Osteocyte (in vitro differentiated cells): ENCODE measurements at regions not wholly inside any gene's neighbourhood (a gene's known extent, or its start where the extent isn't known, plus 50 kb on each side); places are given as distances from the start of the nearest gene placed in this dataset.
"Not testable (repeated sequence)": the region's sequence is repeated elsewhere in the genome, so short reads cannot be mapped to it uniquely, and the experiment has no call there.

ENCODE experiments used
- DNase-seq: peaks from one replicate; pipeline ENCODE4 v3.0.0; 2021; ENCODE audit warnings: mixed read lengths; ENCODE audit not compliant: unreplicated experiment; ENCODE audit errors: extremely low spot score
- H3K27ac Mint-ChIP-seq: one replicate; pipeline ENCODE4 v1.8.0; 2021; ENCODE audit warnings: mild to moderate bottlenecking, mixed read lengths; ENCODE audit not compliant: unreplicated experiment
- H3K27me3 Mint-ChIP-seq: one replicate; pipeline ENCODE4 v1.8.0; 2021; ENCODE audit warnings: mixed read lengths; ENCODE audit not compliant: unreplicated experiment
- H3K36me3 Mint-ChIP-seq: one replicate; pipeline ENCODE4 v1.8.0; 2021; ENCODE audit warnings: mixed read lengths; ENCODE audit not compliant: unreplicated experiment
- H3K4me1 Mint-ChIP-seq: one replicate; pipeline ENCODE4 v1.8.0; 2021; ENCODE audit warnings: mixed read lengths; ENCODE audit not compliant: unreplicated experiment
- H3K4me3 Mint-ChIP-seq: one replicate; pipeline ENCODE4 v1.8.0; 2021; ENCODE audit warnings: mild to moderate bottlenecking, moderate library complexity, mixed read lengths; ENCODE audit not compliant: unreplicated experiment
- H3K9me3 Mint-ChIP-seq: one replicate; pipeline ENCODE4 v1.8.0; 2021; ENCODE audit warnings: mixed read lengths; ENCODE audit not compliant: unreplicated experiment
- TF ChIP-seq, protein P1 (sequence below): fragments of 200-600 bp; sonication (generic); IDR thresholded peaks from 2 replicates; pipeline ENCODE4 v1.5.0; 2021; ENCODE audit warnings: antibody characterized with exemption, mild to moderate bottlenecking, moderate library complexity

DNA sequence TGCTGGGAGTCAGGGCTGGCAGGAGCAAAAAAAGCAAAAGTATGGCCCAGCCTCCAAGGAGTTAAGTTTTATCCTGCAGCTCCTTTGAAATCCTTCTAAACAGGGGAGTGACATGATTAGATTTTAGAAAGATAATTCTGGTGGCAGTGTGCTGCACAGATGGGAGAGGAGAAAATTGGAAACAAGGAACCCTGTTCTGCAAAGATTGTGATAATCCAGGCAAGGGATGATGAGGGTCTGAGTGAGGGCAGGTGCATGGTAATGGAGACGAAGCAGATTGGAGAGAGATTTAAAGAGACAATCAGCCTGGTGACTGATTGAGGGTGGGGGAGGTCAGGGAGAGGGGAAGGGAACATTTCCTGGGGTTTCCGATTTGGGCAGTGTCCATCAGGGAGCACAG lies 444.7 kb upstream of the PODXL start:
- Mint-ChIP-seq H3K36me3 (no peaks in the 10 kb centered on the region), H3K27me3 (peaks cover under 1% of the 10 kb centered on the region), H3K27ac (no peak overlapping the region), H3K4me3 (no peak overlapping the region), H3K4me1 (peaks cover 4% of the 10 kb centered on the region), H3K9me3 (no peaks in the 10 kb centered on the region)
- TF ChIP-seq, protein P1, sequence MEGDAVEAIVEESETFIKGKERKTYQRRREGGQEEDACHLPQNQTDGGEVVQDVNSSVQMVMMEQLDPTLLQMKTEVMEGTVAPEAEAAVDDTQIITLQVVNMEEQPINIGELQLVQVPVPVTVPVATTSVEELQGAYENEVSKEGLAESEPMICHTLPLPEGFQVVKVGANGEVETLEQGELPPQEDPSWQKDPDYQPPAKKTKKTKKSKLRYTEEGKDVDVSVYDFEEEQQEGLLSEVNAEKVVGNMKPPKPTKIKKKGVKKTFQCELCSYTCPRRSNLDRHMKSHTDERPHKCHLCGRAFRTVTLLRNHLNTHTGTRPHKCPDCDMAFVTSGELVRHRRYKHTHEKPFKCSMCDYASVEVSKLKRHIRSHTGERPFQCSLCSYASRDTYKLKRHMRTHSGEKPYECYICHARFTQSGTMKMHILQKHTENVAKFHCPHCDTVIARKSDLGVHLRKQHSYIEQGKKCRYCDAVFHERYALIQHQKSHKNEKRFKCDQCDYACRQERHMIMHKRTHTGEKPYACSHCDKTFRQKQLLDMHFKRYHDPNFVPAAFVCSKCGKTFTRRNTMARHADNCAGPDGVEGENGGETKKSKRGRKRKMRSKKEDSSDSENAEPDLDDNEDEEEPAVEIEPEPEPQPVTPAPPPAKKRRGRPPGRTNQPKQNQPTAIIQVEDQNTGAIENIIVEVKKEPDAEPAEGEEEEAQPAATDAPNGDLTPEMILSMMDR, result no peak
- no peak for DNase-seq

DNA sequence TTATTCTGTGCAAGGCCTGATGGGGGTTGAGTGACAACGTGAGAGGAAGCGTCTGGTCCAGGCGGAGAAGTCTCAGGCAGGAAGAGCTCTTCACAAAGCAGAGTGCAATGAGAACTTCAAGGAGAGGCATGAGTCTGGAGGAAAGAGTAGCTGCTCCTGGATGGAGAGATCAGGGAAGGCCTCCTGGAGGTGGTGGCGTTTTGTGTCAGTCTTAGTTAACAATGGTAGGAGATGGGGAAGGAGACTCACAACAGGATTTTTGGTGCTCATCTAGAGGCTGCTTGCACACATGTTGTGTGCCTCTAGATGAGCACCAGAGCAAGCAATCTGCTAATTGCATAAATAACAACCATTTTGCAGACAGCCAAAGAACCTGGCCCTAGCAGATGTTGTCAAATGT lies 442.8 kb upstream of the PODXL start:
- DNase-seq, result no peak
- no peaks in the 10 kb centered on the region for H3K4me1 Mint-ChIP-seq
- peaks cover 8% of the 10 kb centered on the region for H3K27me3 Mint-ChIP-seq
- no peaks in the 10 kb centered on the region for H3K36me3 Mint-ChIP-seq
- TF ChIP-seq, protein P1, result no peak
- no peak overlapping the region for H3K4me3 Mint-ChIP-seq
- H3K27ac Mint-ChIP-seq, result no peak overlapping the region
- no peaks in the 10 kb centered on the region for H3K9me3 Mint-ChIP-seq

DNA sequence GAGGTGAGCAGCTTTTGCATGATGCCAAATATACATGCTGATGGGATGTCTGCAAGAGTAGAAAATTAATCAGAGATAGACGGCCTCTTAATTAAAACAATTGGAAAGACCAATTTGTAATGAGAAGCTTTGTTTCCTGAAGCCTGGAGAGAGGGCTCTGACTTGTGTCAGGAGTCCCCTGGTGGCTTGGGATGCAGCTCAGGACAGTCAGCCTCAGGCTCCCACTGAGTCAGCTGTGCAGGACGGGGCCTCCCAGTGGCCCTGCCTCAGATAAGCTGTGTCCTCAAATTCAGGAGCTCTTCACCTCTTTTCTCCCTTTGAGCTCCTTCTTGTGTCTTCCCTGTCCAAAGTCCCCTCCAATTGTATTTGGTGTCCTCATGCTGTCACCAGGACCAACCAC lies 438.9 kb upstream of the PODXL start:
- no peak overlapping the region for H3K27ac Mint-ChIP-seq
- TF ChIP-seq, protein P1, result no peak
- no peak for DNase-seq
- H3K4me3 Mint-ChIP-seq, result no peak overlapping the region
- H3K4me1 Mint-ChIP-seq, result no peaks in the 10 kb centered on the region
- H3K27me3 Mint-ChIP-seq, result peaks cover 11% of the 10 kb centered on the region
- no peaks in the 10 kb centered on the region for H3K9me3 Mint-ChIP-seq
- no peaks in the 10 kb centered on the region for H3K36me3 Mint-ChIP-seq

DNA sequence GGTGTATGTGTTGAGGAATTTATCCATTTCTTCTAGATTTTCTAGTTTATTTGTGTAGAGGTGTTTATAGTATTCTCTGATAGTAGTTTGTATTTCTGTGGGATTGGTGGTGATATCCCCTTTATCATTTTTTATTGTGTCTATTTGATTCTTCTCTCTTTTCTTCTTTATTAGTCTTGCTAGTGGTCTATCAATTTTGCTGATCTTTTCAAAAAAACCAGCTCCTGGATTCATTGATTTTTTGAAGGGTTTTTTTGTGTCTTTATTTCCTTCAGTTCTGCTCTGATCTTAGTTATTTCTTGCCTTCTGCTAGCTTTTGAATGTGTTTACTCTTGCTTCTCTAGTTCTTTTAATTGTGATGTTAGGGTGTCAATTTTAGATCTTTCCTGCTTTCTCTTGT lies 424.6 kb upstream of the PODXL start:
- not testable (repeated sequence) for H3K36me3 Mint-ChIP-seq, H3K27ac Mint-ChIP-seq, H3K9me3 Mint-ChIP-seq

DNA sequence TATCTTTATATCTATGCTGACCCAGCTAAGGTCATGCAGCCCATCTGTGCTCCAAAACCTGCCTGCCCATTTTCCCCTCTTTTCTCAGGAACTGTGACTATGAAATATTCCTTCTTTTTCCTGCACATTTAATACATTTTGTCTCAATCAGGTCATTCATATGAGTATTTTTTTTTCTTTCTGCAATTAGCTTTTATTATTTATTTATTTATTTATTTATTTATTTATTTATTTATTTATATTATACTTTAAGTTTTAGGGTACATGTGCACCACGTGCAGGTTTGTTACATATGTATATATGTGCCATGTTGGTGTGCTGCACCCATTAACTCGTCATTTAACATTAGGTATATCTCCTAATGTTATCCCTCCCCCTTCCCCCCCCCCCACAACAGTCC lies 421.7 kb upstream of the PODXL start:
- not testable (repeated sequence) for H3K4me3 Mint-ChIP-seq, H3K27ac Mint-ChIP-seq, H3K4me1 Mint-ChIP-seq, H3K9me3 Mint-ChIP-seq, H3K36me3 Mint-ChIP-seq, DNase-seq
- peaks cover 41% of the 10 kb centered on the region for H3K27me3 Mint-ChIP-seq

More for the DNA sequence above, 424.6 kb upstream of the PODXL start:
- peaks cover 50% of the 10 kb centered on the region for H3K27me3 Mint-ChIP-seq
- not testable (repeated sequence) for H3K4me1 Mint-ChIP-seq, DNase-seq, H3K4me3 Mint-ChIP-seq

DNA sequence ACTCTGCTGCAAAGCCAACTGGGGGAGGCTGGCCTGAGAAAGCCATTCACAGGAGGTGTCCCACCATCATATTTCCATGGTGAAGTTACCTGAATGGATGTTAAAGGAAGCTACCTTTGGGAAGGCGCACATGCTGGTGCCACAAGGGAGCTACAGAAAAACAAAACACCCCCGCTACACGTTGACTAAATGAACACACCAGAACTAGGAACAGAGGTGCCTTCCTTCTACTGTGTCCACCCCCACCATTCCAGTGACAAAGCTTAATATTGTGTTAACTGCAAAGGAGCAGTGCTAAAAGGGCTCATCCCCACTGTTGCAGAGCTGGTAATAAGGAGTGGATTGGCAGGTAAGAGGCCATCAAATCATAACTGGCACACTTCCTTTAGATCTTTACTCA lies 420.0 kb upstream of the PODXL start:
- no peaks in the 10 kb centered on the region for H3K9me3 Mint-ChIP-seq
- no peak overlapping the region for H3K4me3 Mint-ChIP-seq
- TF ChIP-seq, protein P1, result no peak
- no peak overlapping the region for H3K27ac Mint-ChIP-seq
- DNase-seq, result no peak
- no peaks in the 10 kb centered on the region for H3K36me3 Mint-ChIP-seq
- H3K4me1 Mint-ChIP-seq, result no peaks in the 10 kb centered on the region
- peaks cover 25% of the 10 kb centered on the region for H3K27me3 Mint-ChIP-seq
